GM11168 (cell line): ENCODE measurements at regions not wholly inside any gene's neighbourhood (a gene's known extent, or its start where the extent isn't known, plus 50 kb on each side); places are given as distances from the start of the nearest gene placed in this dataset.
"Not testable (repeated sequence)": the region's sequence is repeated elsewhere in the genome, so short reads cannot be mapped to it uniquely, and the experiment has no call there.

ENCODE experiments used
- in situ Hi-C: fragments of 300-500 bp; cut with MboI; formaldehyde crosslinking; loops from one replicate; pipeline ENCODE4 v1.12.0; 2022; ENCODE audit warnings: low sequenced_read_pairs; ENCODE audit not compliant: unreplicated experiment

GRCh38 chr5:171541341-171541776 lies 121.9 kb downstream of the FGF18 start:
- in situ Hi-C loops: no loop called here

DNA sequence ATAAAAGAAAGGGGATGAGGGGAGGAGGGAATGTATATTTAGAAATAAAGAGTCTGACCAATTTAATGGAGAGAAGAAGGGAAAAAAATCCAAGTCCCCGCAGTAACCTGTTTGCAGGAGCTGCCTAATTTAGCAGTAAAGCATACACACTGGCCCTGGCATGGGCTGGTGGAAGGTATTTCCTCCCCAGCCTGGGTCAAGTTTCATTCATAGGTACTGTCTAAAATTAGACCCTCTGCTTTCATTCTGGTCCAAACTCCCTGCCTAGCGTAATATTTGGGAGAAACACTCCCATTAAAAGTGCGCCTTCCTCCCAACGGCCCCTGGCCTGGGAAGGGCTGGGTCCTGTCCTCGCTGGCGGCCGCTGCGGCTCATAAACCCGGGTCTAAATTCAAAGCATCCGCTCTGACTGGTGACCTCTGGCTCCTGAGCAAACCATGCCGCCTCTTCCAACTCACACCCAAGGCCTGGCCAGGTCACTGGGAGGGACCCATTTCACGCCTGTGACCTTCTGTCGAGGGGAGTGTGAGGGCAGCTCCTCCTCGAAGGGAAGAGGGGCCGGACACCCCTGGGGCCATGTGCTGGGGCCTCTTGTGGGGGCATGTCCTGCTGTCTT lies 123.2 kb downstream of the FGF18 start:
- in situ Hi-C loops: no loop called here

DNA sequence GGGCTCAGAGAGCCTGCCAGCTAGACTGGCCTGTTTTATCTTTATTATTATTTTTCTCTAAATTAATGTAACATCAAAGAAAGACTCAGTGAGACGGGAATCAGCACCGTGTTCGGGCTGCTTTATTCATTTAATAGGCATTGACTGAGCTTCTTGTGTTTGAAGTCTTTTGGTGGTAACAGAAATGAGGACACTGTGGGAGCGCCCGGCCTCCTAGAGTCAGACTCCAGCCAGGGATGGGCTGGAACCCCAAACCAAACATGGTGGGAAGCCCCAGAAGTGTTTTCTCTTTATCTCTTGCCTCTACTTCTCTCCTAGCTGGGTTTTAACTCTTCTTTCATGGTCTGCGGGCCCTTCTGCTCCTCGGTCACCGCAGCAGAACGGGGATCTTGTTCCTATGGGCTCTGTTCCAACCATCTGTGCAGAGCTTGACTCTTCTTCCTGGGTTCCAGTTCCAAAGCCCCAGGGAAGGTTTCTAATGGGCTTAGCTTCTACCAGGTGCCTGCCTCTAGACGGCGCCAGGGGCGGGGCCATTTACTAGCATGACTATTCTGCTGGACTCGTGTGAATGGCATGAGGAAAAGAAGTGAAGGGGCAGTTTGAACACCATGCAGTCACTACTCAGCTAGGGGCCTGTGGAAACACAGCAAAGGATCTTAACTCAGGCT lies 123.8 kb downstream of the FGF18 start:
- in situ Hi-C loops: no loop called here

- in situ Hi-C loops: no loop called here
Observed at GRCh38 chr5:171544913-171545765, 125.7 kb downstream of the FGF18 start.

- in situ Hi-C loops: no loop called here
Observed at GRCh38 chr5:171549274-171549673, 129.8 kb downstream of the FGF18 start.

DNA sequence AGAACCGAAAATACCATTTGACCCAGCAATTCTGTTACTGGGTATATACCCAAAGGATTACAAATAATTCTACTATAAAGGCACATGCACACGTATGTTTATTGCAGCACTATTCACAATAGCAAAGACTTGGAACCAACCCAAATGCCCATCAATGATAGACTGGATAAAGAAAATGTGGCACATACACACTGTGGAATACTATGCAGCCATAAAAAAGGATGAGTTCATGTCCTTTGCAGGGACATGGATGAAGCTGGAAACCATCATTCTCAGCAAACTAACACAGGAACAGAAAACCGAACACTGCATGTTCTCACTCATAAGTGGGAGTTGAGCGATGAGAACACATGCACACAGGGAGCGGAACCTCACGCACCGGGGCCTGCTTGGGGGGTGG lies 134.4 kb downstream of the FGF18 start:
- in situ Hi-C loops: not testable (repeated sequence)

GRCh38 chr5:171555160-171555559 lies 135.7 kb downstream of the FGF18 start:
- in situ Hi-C loops: no loop called here

GRCh38 chr5:171562822-171563221 lies 143.4 kb downstream of the FGF18 start:
- in situ Hi-C loops: no loop called here

GRCh38 chr5:171568389-171568788 lies 148.9 kb downstream of the FGF18 start:
- in situ Hi-C loops: no loop called here

- in situ Hi-C loops: no loop called here
Observed at GRCh38 chr5:171569065-171569712, 149.7 kb downstream of the FGF18 start.

DNA sequence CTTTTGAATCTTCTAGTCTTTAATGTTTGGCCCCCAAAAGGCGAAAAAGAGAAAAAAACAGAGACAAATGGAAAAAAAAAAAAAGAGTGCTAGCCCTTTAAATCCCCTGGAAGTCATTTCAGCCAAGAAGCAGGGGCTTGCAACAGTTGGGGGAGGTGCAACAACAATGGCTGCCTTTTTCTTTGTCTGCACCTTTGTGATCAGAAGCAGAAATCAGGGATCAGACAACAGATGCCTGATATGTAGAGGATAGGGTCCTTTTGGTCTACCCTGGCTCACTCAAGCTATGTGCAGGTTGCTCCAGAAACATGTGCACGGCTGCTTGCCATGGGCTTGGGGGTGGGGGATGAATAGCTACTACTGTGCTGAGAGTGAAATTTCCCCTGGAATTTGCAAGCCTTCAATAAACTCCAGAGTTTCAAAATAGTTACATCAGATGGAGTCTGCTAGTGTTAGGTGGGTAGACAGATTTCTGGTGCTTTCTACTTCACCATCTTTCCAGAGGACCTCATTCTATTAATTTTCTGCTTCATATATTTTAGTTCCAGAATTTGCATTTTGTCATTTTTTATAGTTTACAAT lies 150.9 kb downstream of the FGF18 start:
- in situ Hi-C loops: no loop called here

GRCh38 chr5:171571663-171572062 lies 152.2 kb downstream of the FGF18 start:
- in situ Hi-C loops: no loop called here

GRCh38 chr5:171573021-171573420 lies 153.6 kb downstream of the FGF18 start:
- in situ Hi-C loops: no loop called here

GRCh38 chr5:171573451-171574225 lies 154.2 kb downstream of the FGF18 start:
- in situ Hi-C loops: no loop called here

- in situ Hi-C loops: no loop called here
Observed at GRCh38 chr5:171574376-171574775, 154.9 kb downstream of the FGF18 start.

DNA sequence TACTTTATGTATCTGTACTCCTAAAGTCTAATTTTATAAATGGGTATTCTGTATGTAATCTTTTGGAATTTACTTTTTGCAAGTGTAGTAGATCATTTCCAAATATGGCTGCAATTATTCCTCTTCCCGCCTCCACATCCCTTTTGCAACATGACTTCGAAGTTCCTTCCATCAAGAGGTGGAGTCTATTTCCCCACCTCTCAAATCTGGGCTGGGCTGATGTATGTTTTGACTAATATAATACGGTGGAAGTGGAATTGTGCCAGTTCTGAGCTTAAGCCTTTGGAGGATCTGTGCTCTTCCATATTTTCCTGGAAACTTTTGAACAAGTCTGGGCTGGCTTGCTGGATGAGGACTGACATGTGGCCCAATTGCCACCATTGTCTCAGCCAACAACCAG lies 155.9 kb downstream of the FGF18 start:
- in situ Hi-C loops: no loop called here

- in situ Hi-C loops: no loop called here
Observed at GRCh38 chr5:171575808-171576207, 156.4 kb downstream of the FGF18 start.

- in situ Hi-C loops: no loop called here
Observed at GRCh38 chr5:171577042-171577758, 157.8 kb downstream of the FGF18 start.
